H1 (cell line): ENCODE measurements at regions not wholly inside any gene's neighbourhood (a gene's known extent, or its start where the extent isn't known, plus 50 kb on each side); places are given as distances from the start of the nearest gene placed in this dataset.

ENCODE experiments used
- EP300 ChIP-seq, 2 experiments: IDR thresholded peaks; 1 replicate in 1 of 2; 2 replicates in 1 of 2; pipeline ENCODE4 v1.6.1; 2011 to 2012; ENCODE audit warnings: low read depth in 2 of 2, low read length in 2 of 2, mild to moderate bottlenecking in 2 of 2, borderline replicate concordance in 1 of 2, inconsistent platforms in 1 of 2, moderate library complexity in 1 of 2
- KDM4A ChIP-seq: IDR thresholded peaks from one replicate; pipeline ENCODE4 v1.7.1; 2012; ENCODE audit warnings: low read depth, mild to moderate bottlenecking, moderate library complexity, low read length, inconsistent platforms; ENCODE audit not compliant: severe bottlenecking
- TAF1 ChIP-seq: IDR thresholded peaks from 2 replicates; pipeline ENCODE4 v1.6.1; 2011; ENCODE audit warnings: mild to moderate bottlenecking, low read depth, low read length

DNA sequence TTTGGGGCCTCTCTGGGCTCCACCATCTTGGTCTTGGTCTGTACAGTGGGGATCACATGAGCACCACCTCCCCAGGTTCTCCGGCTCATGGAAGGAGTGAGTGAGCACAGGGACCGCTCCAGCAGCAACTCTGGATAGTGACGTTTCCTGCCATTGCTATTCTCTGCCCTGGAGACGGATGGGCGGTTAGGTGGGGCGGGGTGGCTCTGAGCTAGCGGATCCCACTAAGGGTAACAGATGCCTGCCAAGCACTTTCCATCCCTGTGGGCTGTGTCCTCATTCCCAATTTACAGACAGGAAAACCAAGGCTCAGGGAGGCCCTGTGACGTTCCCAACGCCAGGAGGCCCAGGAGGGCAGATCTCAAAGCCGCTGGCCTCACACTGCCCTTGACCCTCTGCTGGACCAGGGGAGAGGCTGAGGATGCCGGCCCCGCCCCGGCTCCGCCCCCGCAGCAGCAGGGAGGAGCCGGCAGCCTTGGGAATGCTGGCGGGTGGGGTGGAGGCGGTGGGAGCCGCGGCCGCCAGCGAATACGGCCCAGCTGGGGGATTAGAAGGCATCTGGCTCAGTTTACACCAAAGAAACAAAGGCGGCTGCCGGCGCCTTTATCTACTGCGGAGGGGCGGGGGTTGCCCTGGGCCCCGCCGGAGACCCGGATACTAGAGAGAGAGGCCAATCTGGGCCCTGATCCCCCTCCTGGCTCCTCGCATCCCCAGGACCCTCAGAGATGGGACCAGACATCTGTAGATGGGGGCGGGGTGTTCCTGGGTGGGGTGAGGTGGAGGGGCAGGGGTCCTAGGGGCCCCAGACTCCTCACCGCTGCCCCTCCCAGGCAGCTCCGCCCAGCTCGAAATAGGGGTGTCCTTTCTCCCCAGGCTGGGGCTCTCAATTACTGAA is 122.3 kb upstream of the CIBAR2 start (continued):
- TF ChIP-seq EP300 (IDR thresholded peaks at IDR 0.05; ENCODE audit: borderline replicate concordance in 1 of 2, low read depth in 2 of 2, low read length in 2 of 2) (peak in 1 of 2 experiments; percentile 60; a peak in 1 of 3 replicates), KDM4A (no peak), TAF1 (peak; percentile 72)
